ENCODE measurements at regions not wholly inside any gene's neighbourhood (a gene's known extent, or its start where the extent isn't known, plus 50 kb on each side); places are given as distances from the start of the nearest gene placed in this dataset.

DNA sequence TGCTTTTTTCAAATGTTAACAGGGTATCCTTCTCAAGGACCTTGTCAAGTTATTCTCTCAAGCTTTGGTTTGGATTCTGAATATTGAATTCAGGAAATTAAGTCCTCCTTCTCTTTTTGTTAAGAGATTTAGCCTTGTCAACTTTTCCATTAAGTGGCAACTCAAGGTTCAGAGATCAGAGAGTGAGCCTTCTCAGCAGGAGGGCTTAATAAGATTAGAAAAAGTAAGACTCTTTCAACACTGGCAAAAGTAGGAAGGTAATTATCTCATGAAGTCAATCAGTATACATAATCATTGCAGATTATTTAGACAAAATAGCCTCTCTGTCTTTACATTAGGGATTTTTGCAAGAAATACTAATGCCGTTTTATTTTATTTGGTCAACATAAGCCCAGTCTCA is 330.7 kb downstream of the KIF2B start:
- CTCF ChIA-PET: no interaction called here
- H4K5ac ChIP-seq (ENCODE audit: low read depth, low read length): no peak overlapping the region
- H3K4me2 ChIP-seq (ENCODE audit: low read depth, low read length): no peak overlapping the region
- H3K56ac ChIP-seq (ENCODE audit: extremely low read depth, insufficient read depth, low read length): no peak overlapping the region
- DNase-seq (no peak), ATAC-seq (ENCODE audit: low read depth) (no peak)
- H2BK15ac ChIP-seq (ENCODE audit: low read depth, low read length): no peak overlapping the region
- dilution Hi-C loops (cut with HindIII; ENCODE audit: low sequenced_read_pairs, unreplicated experiment) (no loop called here), in situ Hi-C loops (cut with MboI; ENCODE audit: low sequenced_read_pairs) (no loop called here), intact Hi-C loops (cut with micrococcal nuclease) (no loop called here)
- no peak overlapping the region for H2BK120ac ChIP-seq (ENCODE audit: low read depth, low read length)
- H2AFZ ChIP-seq (replicated peaks; ENCODE audit: low read length, poor library complexity): no peak overlapping the region
- no CpG with 5 or more reads among the region's 1 CpG for WGBS, 2 experiments (ENCODE audit: extremely low coverage in 2 of 2, insufficient read length in 1 of 2)
- no peaks in the 10 kb centered on the region for H3K9me1 ChIP-seq (ENCODE audit: insufficient read depth, low read length)
- H2BK20ac ChIP-seq (ENCODE audit: low read depth, low read length): no peak overlapping the region
- no peak overlapping the region for H3K18ac ChIP-seq (ENCODE audit: low read depth, low read length)
- no peaks in the 10 kb centered on the region for H3K27me3 ChIP-seq (ENCODE audit: control insufficient read depth, insufficient read depth, low read length)
- H3K4ac ChIP-seq (ENCODE audit: low read depth, low read length): no peak overlapping the region
- no peaks in the 10 kb centered on the region for H3K79me1 ChIP-seq (ENCODE audit: low read depth in 1 of 2, low read length in 2 of 2)
- no peak overlapping the region for H3K23ac ChIP-seq (ENCODE audit: low read depth, low read length)
- no peak overlapping the region for H2BK5ac ChIP-seq (ENCODE audit: low read depth, low read length, poor library complexity, severe bottlenecking)
- no peak overlapping the region for H3K9ac ChIP-seq (ENCODE audit: low read depth, low read length)
- POLR2A ChIA-PET (ENCODE audit: unreplicated experiment): no interaction called here
- TF ChIP-seq CEBPB (IDR thresholded peaks at IDR 0.05; ENCODE audit: low read depth, low read length) (no peak), MAZ (IDR thresholded peaks at IDR 0.05; ENCODE audit: borderline replicate concordance, low read depth, low read length) (no peak)
- no TSS peak for BruUV-seq (replicated peaks)
- H4K8ac ChIP-seq (ENCODE audit: low read depth in 2 of 2, low read length in 2 of 2): no peak overlapping the region
- no peaks in the 10 kb centered on the region for H3K36me3 ChIP-seq (ENCODE audit: control insufficient read depth, insufficient read depth, low read length)
- no peaks in the 10 kb centered on the region for H3K4me1 ChIP-seq (ENCODE audit: control insufficient read depth, insufficient read depth, low read length)
- H3K27ac ChIP-seq (ENCODE audit: insufficient read depth, low read length): no peak overlapping the region
- H2AK9ac ChIP-seq (replicated peaks; ENCODE audit: low read depth, low read length, poor library complexity): no peak overlapping the region
- H2AK5ac ChIP-seq (ENCODE audit: low read depth, low read length): no peak overlapping the region
- peaks cover 2% of the 10 kb centered on the region; the same call in 1 of the 2 replicates for H3K9me3 ChIP-seq (ENCODE audit: control insufficient read depth, insufficient read depth, low read length)
- H3K4me3 ChIP-seq (ENCODE audit: insufficient read depth, low read depth, low read length): no peak overlapping the region
- H3K14ac ChIP-seq (replicated peaks; ENCODE audit: low read depth, low read length): no peak overlapping the region
- H4K91ac ChIP-seq (ENCODE audit: insufficient read depth, low read depth, low read length): no peak overlapping the region
- no peaks in the 10 kb centered on the region for H4K20me1 ChIP-seq (ENCODE audit: insufficient read depth, low read length)

Data from IMR-90 (cell line).